NCI-H524 (cell line): ENCODE measurements at regions not wholly inside any gene's neighbourhood (a gene's known extent, or its start where the extent isn't known, plus 50 kb on each side); places are given as distances from the start of the nearest gene placed in this dataset.

Experiments used
- DNase-seq, 2 experiments: peaks; one replicate each; lab custom pipeline; 2025; lab: John Stamatoyannopoulos, UW

DNA sequence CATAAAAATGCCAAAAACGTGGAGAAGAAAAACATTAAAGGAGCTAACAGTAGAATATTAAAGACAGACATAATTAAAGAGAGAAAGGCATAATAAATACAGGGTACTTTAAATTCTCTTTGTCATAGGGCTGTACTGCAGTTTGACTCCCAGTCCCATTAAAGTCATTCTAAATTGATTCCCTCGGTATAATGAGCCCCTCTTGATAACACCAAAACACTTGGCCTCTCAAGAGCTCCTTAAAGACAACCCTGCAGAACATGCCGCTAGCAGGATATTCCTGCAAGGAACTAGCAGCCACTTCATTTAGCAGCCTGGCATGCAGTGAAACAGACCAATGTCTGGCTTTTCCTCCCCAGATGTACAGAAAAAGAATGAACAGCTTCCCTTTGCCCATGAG lies 273.8 kb upstream of the ESRRG start:
- DNase-seq, result peak; percentile 10 to 57

DNA sequence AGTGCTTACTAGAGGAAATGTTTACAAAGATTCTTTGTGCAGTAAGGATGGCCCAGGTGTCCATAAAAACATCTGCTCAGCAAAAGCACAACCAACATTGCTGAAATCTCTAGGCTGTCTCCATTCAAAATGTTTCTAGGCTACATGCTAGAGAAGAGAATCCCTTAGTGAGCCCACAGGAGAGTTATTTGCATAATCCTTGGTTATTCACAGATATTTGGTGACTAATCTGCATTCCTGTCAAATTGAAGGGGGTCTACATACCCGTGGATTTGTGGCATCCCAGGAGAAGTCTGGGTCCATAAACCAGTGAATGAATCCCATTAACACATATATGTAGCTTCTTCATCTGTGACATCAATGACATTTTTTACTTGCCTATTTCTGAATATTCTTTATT lies 261.3 kb upstream of the ESRRG start:
- no peak for DNase-seq

DNA sequence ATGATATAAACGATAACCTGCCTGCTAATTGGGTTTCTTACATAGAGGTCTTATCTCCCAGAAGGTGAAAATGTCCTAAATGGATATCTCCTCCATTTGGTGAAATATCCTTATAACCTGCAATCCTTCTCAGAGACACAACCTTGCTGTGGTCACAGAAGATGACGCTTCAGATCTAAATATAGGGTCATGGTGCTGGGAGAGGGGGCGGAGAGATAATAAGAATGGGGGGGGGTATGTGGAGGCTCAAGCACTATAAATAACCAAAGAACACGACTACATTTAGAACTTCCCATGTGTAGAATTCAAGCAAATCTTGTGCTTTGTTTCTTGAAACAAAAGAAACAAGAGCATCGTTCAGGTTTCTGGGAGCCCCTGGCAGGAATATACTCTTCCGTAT lies 260.6 kb upstream of the ESRRG start:
- no peak for DNase-seq

DNA sequence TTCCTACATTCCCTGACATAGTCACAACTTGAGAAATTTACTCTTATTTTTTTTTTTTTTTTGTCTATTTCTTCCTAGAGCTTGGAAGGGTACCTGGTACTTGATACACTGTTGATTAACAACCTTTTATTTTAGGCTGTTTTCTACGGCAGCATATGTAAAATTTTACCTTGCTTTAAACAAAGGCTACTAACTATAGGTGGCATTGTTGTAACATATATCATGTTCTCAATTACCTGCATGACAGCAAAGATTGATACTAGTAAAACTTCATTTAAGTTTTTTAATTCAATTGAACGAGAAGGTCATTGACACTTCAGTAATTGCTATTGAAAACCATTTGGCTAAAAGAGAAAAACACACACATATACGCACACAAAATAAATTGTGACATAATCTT lies 238.3 kb upstream of the ESRRG start:
- no peak for DNase-seq

DNA sequence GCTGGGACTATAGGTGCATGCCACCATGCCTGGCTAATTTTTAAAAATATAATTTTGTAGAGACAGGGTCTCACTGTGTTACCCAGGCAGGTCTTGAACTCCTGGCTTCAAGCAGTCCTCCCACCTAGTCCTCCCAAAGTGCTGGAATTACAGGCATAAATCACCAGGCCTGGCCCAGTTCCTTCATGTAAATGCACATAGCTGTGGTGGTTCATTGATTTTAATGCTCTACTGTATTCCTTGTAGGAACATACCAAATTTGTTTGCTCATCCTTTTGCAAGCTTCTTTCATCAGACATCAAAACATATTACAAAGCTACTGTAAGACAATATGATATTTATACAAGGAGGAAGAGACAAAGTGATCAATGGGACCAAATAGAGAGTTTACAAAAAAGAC lies 237.5 kb upstream of the ESRRG start:
- no peak for DNase-seq

DNA sequence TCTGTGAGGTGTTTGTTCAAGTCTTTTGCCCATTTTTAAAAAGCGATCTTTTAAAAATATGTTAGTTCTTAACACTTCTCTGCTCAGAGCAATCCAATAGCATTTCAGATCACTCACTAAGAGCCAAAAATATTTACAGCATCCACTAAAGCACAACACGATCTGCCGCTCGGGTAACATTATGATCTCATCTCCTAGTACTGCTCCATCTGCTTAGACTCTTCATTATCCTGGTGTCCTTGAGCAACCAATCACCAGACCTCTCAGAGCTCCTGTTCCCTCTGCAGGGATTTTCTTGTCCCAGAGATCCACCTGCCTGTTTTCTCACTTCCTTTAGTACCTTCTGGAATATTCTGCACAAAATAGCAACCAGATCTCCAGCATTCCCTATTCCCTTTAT lies 235.3 kb upstream of the ESRRG start:
- peak in 1 of 2 experiments; percentile 39 for DNase-seq

DNA sequence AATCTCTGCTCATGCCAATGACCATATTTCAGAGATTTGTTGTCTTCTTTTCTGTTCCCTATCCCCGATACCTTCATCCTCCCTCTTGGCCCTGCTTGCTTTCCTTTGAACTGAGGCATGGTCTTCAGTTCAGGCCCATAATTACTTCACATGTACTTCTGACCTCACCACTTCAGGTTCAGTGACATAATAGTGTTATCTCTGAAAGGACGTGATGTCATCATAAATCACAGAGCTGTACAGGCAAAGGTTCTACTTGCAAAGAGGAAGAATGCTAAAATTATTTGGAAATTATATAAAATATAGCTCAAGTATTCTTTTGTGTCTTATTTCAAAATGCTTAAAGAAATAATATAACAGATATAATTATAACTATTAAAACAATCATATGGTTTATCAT lies 230.3 kb upstream of the ESRRG start:
- DNase-seq, result no peak

DNA sequence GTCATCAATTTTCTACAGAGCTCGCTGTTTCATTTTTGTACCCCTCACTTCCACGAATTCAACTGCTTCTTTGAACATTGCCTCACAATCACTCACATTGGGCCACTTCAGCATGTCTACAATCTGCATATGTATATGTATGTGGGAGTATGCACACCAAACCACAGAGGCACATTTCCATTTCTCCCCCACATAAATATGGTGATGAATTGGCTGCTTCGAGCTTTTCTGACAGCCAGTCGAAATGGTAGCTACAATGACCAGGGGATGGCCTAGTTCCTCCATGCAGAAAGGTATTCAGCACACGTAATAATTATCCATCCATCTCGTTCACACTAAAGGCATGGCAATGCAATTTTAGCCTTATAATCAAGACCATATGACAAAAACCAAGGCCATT lies 229.6 kb upstream of the ESRRG start:
- DNase-seq, result no peak

DNA sequence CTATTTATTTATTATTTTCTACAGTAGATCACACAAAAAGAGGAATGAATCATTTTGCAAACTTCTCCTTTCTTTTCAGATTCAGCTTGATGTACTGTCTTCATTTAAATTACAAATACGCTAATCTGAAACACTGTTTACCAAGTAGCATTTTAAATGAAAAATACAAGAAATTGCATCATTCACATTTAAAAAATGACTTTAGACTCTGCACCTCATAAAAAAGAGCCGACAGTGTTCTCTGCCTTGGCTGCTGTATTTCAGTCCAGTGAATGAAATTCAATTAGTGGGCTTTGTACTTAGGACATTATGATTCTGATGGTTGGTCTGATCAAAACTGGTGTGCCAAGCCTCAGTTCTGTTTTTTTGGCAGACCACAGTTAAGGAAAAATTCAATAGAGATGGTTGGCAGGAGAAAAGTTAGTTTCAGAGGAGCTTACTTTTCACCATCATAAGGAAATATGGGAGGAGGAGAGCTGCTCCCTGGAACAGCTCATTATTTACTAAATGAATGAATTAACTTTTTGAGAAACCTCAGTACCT lies 222.4 kb upstream of the ESRRG start:
- DNase-seq, result no peak

DNA sequence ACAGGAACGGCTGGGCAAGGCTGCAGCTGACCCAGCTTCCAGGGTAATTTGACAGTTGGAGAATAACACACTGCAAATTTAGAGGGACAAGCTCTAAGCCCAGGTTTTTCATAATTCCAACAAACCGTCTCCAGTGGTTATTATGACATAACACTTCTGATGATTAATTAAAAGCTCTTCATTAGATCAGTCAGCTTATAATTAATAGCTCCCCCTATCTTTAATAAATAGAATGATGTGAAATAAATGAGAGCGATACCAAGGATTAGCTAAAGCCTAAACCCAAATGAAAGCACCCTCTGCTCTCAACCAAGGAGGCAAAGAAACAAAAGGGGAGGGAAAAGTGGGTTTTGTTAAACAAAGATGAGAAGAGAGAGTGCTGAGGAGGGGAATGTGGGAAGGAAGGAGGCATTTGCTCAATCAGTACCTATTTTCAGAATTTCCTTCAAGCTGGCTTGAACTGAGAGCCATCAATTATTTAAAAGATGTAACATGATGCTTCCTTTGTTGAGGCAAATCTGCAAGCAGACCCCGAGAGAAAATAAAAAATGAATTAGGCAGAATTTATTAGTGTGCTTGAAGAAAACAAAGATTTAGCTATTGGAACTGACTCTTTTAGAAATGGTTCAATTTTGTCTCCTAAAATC lies 221.8 kb upstream of the ESRRG start:
- DNase-seq, result peak in 1 of 2 experiments; percentile 9

DNA sequence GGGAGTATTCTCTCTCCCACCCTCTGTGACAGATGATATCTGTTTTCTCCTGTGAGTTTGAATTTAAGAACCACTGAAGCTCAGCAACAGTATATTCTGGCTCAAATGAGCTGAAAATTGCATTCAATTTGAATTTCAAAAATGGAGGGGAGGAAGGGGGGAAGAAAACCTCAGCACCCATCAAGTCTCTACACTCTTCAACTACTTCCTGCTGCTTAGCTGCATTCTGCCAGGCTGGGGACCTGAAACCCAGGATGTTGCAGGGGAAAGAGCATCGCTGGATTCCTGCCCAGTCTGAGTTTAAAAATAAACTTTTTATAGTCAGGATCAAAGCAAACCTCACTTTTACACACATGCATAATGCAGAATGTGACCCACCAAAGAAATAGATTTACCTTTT lies 214.3 kb upstream of the ESRRG start:
- no peak for DNase-seq

DNA sequence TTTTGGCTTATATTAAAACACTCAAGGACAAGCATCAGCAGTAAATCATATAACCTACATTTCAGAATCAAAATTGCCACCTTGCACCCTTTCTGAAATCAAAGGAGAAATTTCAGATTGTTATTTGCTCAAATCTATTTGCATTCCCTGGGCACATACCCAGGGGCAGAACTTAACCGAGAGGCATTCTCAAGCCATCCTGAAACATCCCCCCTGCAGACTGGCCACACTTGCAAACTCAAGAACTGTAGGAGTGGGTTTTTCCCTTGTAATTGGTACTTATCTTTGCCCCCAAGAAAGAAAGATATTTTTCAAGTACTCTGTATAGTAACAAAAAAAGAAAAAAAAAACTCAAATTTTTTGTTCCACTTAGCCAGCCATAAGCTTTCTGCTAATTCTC lies 213.6 kb upstream of the ESRRG start:
- DNase-seq, result no peak

DNA sequence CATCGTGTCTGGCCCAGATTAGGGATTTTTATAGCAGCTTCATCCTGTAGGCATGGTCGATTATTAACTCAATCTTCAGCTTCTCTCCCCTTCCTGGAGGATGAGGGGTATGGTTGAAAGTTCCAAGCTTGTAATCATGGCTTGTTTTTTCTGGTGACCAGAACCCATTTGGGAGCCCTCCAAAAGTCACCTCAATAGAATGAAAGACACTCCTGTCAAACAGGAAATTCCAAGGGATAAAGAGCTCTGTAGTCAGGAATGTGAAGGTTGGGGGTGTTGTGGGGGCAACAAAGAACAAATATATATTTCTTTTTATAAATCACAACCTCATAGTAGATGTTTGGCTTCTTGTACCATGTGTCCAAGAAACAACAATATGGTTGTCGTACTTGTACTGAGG lies 212.7 kb upstream of the ESRRG start:
- no peak for DNase-seq

DNA sequence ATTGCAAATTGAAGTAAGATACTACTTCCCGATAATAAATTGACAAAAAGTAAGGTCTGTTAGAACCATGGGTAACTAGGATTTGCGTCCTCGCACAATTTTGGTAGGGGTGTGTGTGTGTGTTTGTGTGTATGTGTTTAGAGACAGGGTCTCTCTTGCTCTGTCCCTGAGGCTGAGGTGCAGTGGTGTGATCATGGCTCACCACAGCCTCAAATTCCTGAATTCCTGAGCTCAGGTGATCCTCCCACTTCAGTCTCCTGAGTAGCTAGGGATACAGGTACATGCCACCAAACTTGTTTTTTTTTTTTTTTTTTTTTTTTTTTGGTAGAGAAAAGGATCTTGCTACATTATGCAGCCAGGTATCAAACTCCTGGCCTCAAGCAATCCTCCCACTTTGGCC lies 209.2 kb upstream of the ESRRG start:
- DNase-seq, result no peak

DNA sequence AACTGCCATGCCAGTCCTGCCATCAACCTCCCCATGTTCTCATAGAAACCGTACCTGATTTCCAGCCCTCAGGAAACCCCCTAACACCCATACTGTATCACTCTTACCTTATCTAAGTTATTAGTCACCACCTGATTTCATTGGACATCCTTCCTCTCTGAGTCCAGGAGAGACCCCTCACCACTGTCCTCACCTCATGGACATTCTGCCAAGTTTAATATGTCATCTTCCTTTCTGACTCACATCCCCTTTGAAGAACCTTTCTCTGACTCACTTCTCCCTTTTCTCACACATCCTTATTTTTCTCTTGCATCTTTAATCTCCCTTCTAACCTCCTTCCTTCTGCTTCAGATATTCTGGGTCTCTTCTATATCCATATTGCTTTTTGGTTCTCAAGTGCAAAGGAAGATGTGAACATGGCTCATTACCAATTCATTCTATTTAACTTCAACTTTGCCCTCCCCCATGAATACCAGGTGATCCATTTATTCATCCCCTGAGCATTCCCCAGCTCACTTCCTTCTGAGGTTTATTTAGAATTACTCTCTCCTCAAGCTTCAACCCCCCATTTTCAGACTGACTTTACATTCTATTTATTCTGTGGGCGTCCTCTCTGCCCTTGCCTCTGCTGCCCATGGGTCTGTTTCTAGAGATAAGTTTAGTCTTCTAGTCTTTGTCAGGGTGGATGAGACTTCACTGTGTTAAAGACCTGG lies 206.8 kb upstream of the ESRRG start:
- DNase-seq, result no peak

DNA sequence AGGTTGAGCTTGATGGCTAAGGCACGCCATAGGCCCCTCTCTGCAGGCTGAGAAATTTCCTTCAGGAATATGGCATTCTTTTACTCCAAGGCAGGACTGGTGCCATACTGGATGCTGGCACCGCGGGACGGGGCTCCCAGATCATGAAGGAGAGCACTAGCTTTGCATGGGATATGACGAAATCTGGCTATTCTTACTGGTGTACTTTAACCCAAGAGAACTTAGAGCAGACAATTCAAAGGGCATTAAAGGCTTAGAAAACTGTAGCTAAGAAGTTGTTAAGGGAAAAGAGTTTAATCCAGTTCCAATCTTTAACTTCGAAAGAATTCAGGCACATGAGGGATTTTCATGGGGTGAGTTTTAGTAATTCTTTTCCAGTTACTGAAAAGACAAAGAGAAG lies 204.4 kb upstream of the ESRRG start:
- no peak for DNase-seq

DNA sequence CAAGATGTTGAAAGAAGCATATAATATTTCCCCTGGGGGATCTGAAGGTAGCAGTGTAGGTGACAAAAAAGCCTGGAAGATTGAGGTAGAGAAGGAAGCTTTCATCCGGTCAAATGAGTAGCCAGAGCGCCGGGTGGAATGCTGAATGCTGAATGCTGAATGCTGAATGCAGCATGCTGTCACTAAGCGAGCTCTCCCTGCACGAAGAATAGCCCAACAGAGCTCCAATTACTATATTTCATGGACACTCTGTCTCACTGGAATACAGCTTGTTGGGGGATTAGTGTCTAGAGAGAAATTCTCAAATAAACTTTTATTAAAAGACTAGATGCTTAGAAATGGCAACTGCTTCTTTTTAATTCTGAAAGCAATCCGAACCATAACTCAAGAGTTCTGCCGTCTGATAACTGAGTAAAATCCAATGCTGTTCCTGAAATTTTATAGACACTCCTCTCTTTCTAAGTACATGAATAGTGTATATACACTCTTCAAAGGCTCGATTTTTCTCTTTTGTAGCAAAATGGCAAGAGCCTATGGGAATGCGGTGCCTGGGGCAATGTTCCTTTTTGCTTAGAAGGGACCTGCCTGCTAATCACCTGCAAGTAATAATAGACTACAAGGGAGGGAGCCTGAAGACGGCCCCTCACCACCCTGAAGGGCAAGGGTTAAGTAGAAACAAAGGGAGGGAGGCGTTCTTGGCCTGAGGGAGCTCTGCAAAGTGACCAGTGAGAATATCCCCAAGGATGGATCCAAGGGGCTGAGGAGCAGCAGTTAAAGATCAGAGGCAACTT lies 203.7 kb upstream of the ESRRG start:
- peak in 1 of 2 experiments; percentile 12 for DNase-seq

DNA sequence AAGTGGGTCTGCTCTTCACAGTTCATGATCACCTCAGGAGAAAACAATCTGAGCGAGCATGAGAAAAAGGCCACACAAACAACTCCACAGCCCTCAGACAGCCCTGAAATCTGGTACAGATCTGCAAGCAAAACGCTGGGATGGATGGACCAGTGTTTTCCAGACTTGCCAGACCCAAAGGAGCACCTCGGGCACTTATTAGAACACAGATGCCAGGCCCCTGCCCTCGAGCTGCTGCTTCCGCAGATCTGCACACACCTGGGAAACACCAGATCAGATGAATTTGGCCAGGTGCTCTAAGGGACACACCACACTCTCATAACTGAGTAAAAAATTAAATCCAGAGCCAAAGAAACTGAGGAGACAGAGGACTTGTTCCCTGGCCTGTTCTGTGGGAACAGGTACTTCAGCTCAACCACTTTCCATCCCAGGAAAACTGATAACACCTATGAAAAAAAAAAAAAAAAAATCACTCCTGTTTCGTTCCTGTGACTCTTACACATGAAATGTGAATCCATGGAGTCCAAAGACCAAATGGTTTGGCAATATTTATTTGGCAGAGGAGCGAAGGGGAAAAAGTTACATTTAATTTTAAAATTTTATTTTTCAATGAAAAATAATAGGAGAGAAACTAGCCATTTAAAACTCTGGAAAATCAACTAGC lies 202.9 kb upstream of the ESRRG start:
- DNase-seq, result no peak

DNA sequence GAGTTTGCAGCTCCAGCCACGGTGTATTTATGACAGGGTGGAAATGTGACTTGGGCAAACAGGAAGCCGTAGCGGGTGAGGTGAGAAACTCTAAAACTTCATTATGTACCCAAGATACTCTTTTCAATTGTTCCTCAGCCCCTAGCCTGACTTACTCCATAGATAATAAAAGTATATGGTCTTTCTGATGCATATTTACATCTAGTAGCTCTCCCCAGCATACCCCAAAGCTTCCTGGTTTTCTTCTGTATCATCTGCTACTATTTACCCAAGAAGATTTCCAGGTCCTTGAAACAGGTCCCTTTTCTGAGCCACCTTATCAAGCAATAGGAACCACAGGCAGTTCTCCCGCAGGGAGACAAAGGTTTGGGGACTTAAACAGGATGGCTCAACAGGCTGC lies 201.5 kb upstream of the ESRRG start:
- DNase-seq, result no peak

DNA sequence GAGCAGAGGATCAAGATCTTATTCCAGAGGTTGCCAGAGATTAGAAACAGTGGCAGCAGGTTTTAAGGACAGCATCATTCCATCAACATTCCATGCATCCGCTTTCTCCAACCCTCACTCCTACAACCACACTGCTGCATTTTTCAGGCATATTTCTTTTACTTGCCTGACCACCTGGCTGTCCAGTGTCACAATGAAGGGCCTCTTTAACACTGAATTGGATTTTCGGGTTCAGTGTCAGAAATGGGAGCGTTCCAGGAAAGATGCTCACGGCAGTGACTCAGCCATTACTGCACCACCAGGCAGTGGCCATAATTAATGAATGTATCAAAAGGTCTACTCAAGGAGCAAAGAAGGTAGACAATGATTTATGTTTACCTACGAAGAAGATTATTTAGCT lies 200.4 kb upstream of the ESRRG start:
- no peak for DNase-seq

DNA sequence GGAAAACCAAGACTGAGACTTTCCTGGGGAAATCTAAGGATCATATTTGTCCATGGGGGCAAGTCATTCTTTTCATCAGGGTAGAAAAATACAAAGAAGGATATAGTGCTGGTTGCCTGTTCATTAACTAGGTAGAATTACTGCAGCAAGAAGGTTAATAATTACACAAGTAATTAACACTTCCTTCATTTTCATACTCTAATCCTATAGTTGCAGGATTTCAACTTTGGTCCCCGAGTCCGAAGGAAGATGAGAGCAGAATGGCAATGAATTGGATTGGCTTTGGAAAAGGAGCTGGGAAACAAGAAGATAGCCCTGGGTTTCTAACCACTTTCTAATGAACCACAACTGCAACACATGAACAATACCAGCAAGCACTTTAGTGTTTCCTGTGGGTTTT lies 199.2 kb upstream of the ESRRG start:
- DNase-seq, result no peak

DNA sequence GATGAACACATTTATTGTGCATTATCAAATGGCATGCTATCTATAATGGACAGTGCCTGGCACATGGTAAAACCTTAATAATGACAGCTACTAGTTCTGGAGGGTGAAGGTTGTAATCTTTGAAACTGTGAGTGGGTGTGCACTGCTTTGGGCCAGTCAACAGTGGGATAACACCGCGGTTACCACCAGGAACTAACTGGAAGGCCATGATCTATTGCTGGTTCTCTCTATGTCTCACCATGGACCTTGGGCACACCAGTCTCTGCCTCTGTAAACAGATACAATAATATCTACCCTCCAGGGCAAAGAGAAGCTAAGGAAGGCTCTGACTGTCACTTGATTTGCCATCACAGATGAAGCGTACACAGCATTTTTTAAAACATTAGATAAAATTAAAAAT lies 198.6 kb upstream of the ESRRG start:
- DNase-seq, result no peak
